GM12874 (cell line): ENCODE measurements at regions not wholly inside any gene's neighbourhood (a gene's known extent, or its start where the extent isn't known, plus 50 kb on each side); places are given as distances from the start of the nearest gene placed in this dataset.

Experiments used
- TF ChIP-seq, protein P1 (sequence below): IDR thresholded peaks from 2 replicates; pipeline ENCODE4 v1.5.1; 2011; ENCODE audit warnings: low read depth, mild to moderate bottlenecking, control low read depth, low read length, moderate library complexity; ENCODE audit not compliant: insufficient read depth

DNA sequence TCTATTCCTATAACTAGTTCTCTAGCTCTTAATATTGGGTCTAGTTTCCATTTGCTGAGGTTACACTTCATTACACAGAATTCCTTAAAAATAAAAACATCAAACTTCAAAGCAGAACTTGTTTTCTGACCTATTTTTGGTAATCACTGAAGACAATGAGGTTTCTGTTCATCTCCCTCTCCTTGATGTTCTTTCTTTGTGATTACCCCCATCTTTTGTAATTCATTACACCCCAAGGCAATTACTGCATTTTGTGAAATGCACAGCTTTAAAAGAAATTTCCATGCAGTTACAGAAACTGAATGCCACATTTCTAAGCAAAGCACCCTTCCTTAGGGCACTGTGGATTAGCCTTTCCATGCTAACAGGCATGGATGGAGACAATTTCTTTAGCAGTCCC is 363.2 kb upstream of the RND3 start:
- TF ChIP-seq, protein P1, sequence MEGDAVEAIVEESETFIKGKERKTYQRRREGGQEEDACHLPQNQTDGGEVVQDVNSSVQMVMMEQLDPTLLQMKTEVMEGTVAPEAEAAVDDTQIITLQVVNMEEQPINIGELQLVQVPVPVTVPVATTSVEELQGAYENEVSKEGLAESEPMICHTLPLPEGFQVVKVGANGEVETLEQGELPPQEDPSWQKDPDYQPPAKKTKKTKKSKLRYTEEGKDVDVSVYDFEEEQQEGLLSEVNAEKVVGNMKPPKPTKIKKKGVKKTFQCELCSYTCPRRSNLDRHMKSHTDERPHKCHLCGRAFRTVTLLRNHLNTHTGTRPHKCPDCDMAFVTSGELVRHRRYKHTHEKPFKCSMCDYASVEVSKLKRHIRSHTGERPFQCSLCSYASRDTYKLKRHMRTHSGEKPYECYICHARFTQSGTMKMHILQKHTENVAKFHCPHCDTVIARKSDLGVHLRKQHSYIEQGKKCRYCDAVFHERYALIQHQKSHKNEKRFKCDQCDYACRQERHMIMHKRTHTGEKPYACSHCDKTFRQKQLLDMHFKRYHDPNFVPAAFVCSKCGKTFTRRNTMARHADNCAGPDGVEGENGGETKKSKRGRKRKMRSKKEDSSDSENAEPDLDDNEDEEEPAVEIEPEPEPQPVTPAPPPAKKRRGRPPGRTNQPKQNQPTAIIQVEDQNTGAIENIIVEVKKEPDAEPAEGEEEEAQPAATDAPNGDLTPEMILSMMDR: no peak

DNA sequence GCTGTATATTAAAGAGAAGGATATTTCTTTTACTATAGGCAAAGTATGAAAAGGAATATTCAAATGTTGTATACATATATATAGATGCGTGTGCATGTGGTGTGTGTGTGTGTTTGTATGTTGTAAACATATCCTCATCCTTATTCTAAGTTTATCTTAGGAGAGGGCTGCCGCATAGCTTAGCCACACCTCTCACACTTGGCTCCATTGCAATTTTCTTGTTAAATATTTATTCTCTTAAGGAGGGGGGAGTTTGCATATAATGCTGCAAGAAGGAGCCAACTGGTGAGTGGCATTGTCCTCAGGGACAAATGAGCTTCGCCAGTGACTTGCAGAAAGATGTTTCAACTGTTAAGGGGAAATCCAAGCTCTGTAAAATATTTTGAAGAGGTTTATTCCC is 360.1 kb upstream of the RND3 start:
- TF ChIP-seq, protein P1: no peak

DNA sequence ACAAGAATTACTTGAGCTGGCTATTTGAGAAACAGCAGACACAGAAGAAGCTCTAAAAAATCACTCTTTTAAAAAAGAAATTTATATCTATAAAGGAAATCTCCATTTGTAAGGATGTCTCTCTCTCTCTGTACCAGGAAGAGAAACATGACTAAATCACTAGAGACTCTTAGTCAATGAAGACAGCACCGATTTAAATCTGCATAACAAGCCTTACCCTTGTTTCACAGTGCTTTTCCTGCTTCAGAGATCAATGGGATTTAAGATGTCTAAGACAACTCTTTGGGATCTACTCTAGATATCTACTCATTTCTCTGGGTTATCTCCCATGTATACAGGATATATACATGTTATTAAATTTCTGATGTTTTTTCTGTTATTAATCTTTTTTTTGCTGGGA is 359.2 kb upstream of the RND3 start:
- TF ChIP-seq, protein P1: no peak

DNA sequence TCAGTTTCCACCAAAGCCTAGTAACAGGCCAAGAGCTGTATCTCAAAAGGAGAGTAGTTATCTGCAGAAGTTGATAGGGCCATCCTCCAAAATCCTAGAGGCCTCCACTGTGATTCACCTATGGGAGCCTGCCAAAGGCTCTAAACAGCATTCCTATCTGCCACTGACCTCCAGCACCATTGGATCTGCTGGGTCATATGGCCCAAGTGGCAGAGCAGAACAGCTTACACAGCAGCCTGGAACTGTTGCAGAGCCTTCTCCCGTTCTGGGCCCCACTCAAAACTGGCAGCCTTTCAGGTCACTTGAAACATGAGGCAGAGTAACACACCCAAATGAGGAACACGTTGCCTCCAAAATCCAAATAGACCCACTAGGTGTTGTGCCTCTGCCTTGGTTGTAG is 345.2 kb upstream of the RND3 start:
- TF ChIP-seq, protein P1: no peak

DNA sequence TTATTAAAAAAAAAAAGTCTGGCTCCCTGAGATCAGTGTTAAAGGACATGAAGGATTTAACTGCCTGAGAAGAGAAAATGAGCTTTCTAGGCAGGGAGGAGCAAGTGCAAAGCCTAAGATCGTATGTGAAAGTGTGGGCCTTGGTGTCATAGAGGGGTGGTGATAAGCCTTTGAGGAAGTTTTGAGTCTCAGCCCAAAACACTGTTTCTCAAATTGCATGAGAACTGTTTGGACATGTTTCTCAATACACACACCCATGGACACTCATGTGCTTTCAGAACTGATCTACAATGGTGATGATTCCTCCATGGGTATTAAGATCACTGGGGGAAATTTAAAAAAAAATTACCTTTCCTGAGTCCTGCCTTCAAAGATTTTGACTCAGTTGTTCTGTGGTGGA is 336.7 kb upstream of the RND3 start:
- TF ChIP-seq, protein P1: no peak

DNA sequence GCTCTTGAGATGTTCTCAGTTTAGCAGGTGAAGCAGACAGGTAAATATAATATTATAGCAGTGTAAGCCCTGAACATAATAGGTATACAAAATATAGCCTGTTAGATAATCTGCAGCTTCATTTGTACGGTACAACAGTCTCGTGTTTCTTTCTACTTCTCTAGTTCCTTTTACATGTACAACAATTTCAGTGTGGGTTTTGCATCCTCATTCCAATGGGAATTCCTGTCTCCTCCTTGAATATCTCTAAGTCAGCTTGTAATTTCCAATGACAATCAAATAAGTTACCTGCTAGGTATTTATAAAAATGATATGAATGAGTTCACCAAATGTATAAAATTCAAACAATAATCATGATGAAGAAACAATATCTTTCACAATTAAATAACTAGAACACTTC is 330.0 kb upstream of the RND3 start:
- TF ChIP-seq, protein P1: no peak

DNA sequence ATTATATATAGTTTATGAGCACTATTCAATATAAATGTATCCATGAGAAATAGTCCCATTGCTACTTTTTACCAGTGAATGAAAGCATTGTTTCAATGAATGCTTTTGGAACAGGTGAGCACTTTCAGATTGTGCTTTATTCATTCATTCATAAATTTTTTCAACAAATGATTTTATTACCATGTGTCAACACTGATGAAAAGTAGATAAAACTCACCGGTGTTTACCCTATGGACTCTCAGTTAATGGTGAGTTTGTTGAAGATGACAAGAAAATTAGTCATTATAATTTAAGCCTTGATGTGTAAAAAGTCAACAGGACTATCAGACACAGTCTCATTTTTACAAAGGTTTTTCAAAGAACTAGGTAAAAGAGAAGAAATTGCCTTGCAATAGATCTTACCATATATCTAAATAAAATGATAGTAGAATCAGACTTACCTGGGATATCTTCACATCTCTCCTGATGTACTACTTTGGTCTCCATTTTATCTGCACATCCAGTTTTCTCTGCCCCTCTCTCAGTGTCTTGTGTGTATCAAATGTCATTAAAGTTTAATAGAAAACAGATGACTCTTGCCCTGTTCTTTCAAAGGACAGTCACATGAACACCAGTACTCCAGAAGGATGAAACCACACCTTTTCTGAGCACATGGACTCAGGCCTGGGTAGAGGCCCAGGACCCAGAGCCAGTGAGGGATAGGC is 325.3 kb upstream of the RND3 start:
- TF ChIP-seq, protein P1: no peak
